ENCODE measurements at regions not wholly inside any gene's neighbourhood (a gene's known extent, or its start where the extent isn't known, plus 50 kb on each side); places are given as distances from the start of the nearest gene placed in this dataset.

GRCh38 chr6:95203153-95203754 is 374.1 kb upstream of the MANEA start:
- TF ChIP-seq CTCF (IDR thresholded peaks at IDR 0.05; ENCODE audit: low read depth, low read length) (peak; percentile 74), POLR2A (IDR thresholded peaks at IDR 0.05; ENCODE audit: extremely low read depth, insufficient read length) (no peak), MAX (IDR thresholded peaks at IDR 0.05; ENCODE audit: low read depth, low read length) (no peak)

Measured in NB4 (cell line).